ENCODE measurements at regions not wholly inside any gene's neighbourhood (a gene's known extent, or its start where the extent isn't known, plus 50 kb on each side); places are given as distances from the start of the nearest gene placed in this dataset.

- in situ Hi-C loops (cut with HindIII; ENCODE audit: low pct_unique_long_range_greater_than_20kb, low sequenced_read_pairs) = no loop called here
- DNase-seq (ENCODE audit: low read depth, low spot score) = no peak
Measured at GRCh38 chr5:167708449-167708848, 583.0 kb upstream of the WWC1 start.

- in situ Hi-C loops (cut with HindIII; ENCODE audit: low pct_unique_long_range_greater_than_20kb, low sequenced_read_pairs) = no loop called here
- DNase-seq (ENCODE audit: low read depth, low spot score) = no peak
Measured at GRCh38 chr5:167709625-167710024, 581.8 kb upstream of the WWC1 start.

GRCh38 chr5:167710444-167711073 lies 580.9 kb upstream of the WWC1 start:
- in situ Hi-C loops (cut with HindIII; ENCODE audit: low pct_unique_long_range_greater_than_20kb, low sequenced_read_pairs) = no loop called here

GRCh38 chr5:167712986-167713585 lies 578.4 kb upstream of the WWC1 start:
- no peak for DNase-seq (ENCODE audit: low read depth, low spot score)
- in situ Hi-C loops (cut with HindIII; ENCODE audit: low pct_unique_long_range_greater_than_20kb, low sequenced_read_pairs) = no loop called here

More at GRCh38 chr5:167710444-167711073, 580.9 kb upstream of the WWC1 start:
- no peak for DNase-seq (ENCODE audit: low read depth, low spot score)

GRCh38 chr5:167713896-167714295 lies 577.5 kb upstream of the WWC1 start:
- in situ Hi-C loops (cut with HindIII; ENCODE audit: low pct_unique_long_range_greater_than_20kb, low sequenced_read_pairs) = no loop called here

GRCh38 chr5:167716126-167716775 lies 575.2 kb upstream of the WWC1 start:
- in situ Hi-C loops (cut with HindIII; ENCODE audit: low pct_unique_long_range_greater_than_20kb, low sequenced_read_pairs) = no loop called here
- no peak for DNase-seq (ENCODE audit: low read depth, low spot score)

More at GRCh38 chr5:167713896-167714295, 577.5 kb upstream of the WWC1 start:
- no peak for DNase-seq (ENCODE audit: low read depth, low spot score)

GRCh38 chr5:167720259-167720658 lies 571.2 kb upstream of the WWC1 start:
- in situ Hi-C loops (cut with HindIII; ENCODE audit: low pct_unique_long_range_greater_than_20kb, low sequenced_read_pairs) = no loop called here
- DNase-seq (ENCODE audit: low read depth, low spot score) = no peak

- DNase-seq (ENCODE audit: low read depth, low spot score) = no peak
- in situ Hi-C loops (cut with HindIII; ENCODE audit: low pct_unique_long_range_greater_than_20kb, low sequenced_read_pairs) = no loop called here
Measured at GRCh38 chr5:167720676-167721260, 570.7 kb upstream of the WWC1 start.

- no peak for DNase-seq (ENCODE audit: low read depth, low spot score)
Measured at GRCh38 chr5:167721926-167722440, 569.5 kb upstream of the WWC1 start.

GRCh38 chr5:167723254-167723871 lies 568.1 kb upstream of the WWC1 start:
- in situ Hi-C loops (cut with HindIII; ENCODE audit: low pct_unique_long_range_greater_than_20kb, low sequenced_read_pairs) = no loop called here
- peak; percentile 83 for DNase-seq (ENCODE audit: low read depth, low spot score)

More at GRCh38 chr5:167721926-167722440, 569.5 kb upstream of the WWC1 start:
- in situ Hi-C loops (cut with HindIII; ENCODE audit: low pct_unique_long_range_greater_than_20kb, low sequenced_read_pairs) = no loop called here

- DNase-seq (ENCODE audit: low read depth, low spot score) = no peak
- in situ Hi-C loops (cut with HindIII; ENCODE audit: low pct_unique_long_range_greater_than_20kb, low sequenced_read_pairs) = no loop called here
Measured at GRCh38 chr5:167725264-167725663, 566.2 kb upstream of the WWC1 start.

GRCh38 chr5:167725741-167726140 lies 565.7 kb upstream of the WWC1 start:
- no peak for DNase-seq (ENCODE audit: low read depth, low spot score)
- in situ Hi-C loops (cut with HindIII; ENCODE audit: low pct_unique_long_range_greater_than_20kb, low sequenced_read_pairs) = no loop called here

- DNase-seq (ENCODE audit: low read depth, low spot score) = no peak
- in situ Hi-C loops (cut with HindIII; ENCODE audit: low pct_unique_long_range_greater_than_20kb, low sequenced_read_pairs) = no loop called here
Measured at GRCh38 chr5:167726642-167727041, 564.8 kb upstream of the WWC1 start.

- in situ Hi-C loops (cut with HindIII; ENCODE audit: low pct_unique_long_range_greater_than_20kb, low sequenced_read_pairs) = no loop called here
- peak; percentile 12 for DNase-seq (ENCODE audit: low read depth, low spot score)
Measured at GRCh38 chr5:167730121-167730520, 561.3 kb upstream of the WWC1 start.

GRCh38 chr5:167730656-167731055 lies 560.8 kb upstream of the WWC1 start:
- in situ Hi-C loops (cut with HindIII; ENCODE audit: low pct_unique_long_range_greater_than_20kb, low sequenced_read_pairs) = no loop called here
- no peak for DNase-seq (ENCODE audit: low read depth, low spot score)

GRCh38 chr5:167731951-167732350 lies 559.5 kb upstream of the WWC1 start:
- DNase-seq (ENCODE audit: low read depth, low spot score) = no peak
- in situ Hi-C loops (cut with HindIII; ENCODE audit: low pct_unique_long_range_greater_than_20kb, low sequenced_read_pairs) = no loop called here

GRCh38 chr5:167732499-167732898 lies 558.9 kb upstream of the WWC1 start:
- DNase-seq (ENCODE audit: low read depth, low spot score) = no peak

GRCh38 chr5:167736992-167737391 lies 554.5 kb upstream of the WWC1 start:
- in situ Hi-C loops (cut with HindIII; ENCODE audit: low pct_unique_long_range_greater_than_20kb, low sequenced_read_pairs) = no loop called here
- no peak for DNase-seq (ENCODE audit: low read depth, low spot score)

More at GRCh38 chr5:167732499-167732898, 558.9 kb upstream of the WWC1 start:
- in situ Hi-C loops (cut with HindIII; ENCODE audit: low pct_unique_long_range_greater_than_20kb, low sequenced_read_pairs) = no loop called here

Data from SK-MEL-5 (cell line).